AG09319 (cell line): ENCODE measurements at regions not wholly inside any gene's neighbourhood (a gene's known extent, or its start where the extent isn't known, plus 50 kb on each side); places are given as distances from the start of the nearest gene placed in this dataset.
"Not testable (repeated sequence)": the region's sequence is repeated elsewhere in the genome, so short reads cannot be mapped to it uniquely, and the experiment has no call there.

Experiments used
- DNase-seq: peaks from one replicate; pipeline ENCODE4 v3.0.0-alpha.2; 2010; ENCODE audit warnings: low read depth; ENCODE audit errors: extremely low read depth
- CTCF ChIP-seq: IDR thresholded peaks from 2 replicates; pipeline ENCODE4 v1.5.1; 2011; ENCODE audit warnings: low read depth, mild to moderate bottlenecking, inconsistent platforms, low read length, moderate library complexity

GRCh38 chr5:105042623-105043022, 1480.0 kb upstream of the NUDT12 start:
- no peak for TF ChIP-seq CTCF
- no peak for DNase-seq

- DNase-seq: not testable (repeated sequence)
These were observed 1474.2 kb upstream of the NUDT12 start for GRCh38 chr5:105036814-105037213.

- DNase-seq: no peak
- no peak for TF ChIP-seq CTCF
These were observed 1471.8 kb upstream of the NUDT12 start for GRCh38 chr5:105034401-105034763.

GRCh38 chr5:105033637-105034400, 1471.2 kb upstream of the NUDT12 start:
- TF ChIP-seq CTCF: no peak
- DNase-seq: no peak

GRCh38 chr5:105032917-105033316, 1470.3 kb upstream of the NUDT12 start:
- TF ChIP-seq CTCF: no peak
- no peak for DNase-seq

- no peak for TF ChIP-seq CTCF
- no peak for DNase-seq
These were observed 1467.6 kb upstream of the NUDT12 start for GRCh38 chr5:105030153-105030552.

- DNase-seq: no peak
- no peak for TF ChIP-seq CTCF
These were observed 1452.5 kb upstream of the NUDT12 start for GRCh38 chr5:105015098-105015497.

- no peak for DNase-seq
- no peak for TF ChIP-seq CTCF
These were observed 1436.0 kb upstream of the NUDT12 start for GRCh38 chr5:104998572-104998971.
